GM13977 (cell line): ENCODE measurements at regions not wholly inside any gene's neighbourhood (a gene's known extent, or its start where the extent isn't known, plus 50 kb on each side); places are given as distances from the start of the nearest gene placed in this dataset.

Experiments
- DNase-seq: peaks from one replicate; pipeline ENCODE4 v3.0.0; 2012; ENCODE audit warnings: low spot score
- in situ Hi-C: fragments of 300-500 bp; cut with MboI; formaldehyde crosslinking; loops from one replicate; pipeline ENCODE4 v1.12.0; 2022; ENCODE audit warnings: low sequenced_read_pairs, low pct_unique_long_range_greater_than_20kb, mixed read lengths, inconsistent platforms; ENCODE audit not compliant: unreplicated experiment
- TF ChIP-seq, protein P1 (sequence below): IDR thresholded peaks from 2 replicates; pipeline ENCODE4 v1.5.1; 2012; ENCODE audit warnings: mild to moderate bottlenecking, control low read depth; ENCODE audit not compliant: insufficient read depth; ENCODE audit errors: extremely low read depth, missing control alignments

GRCh38 chr13:55437162-55437561, 1703.6 kb upstream of the PRR20A start:
- in situ Hi-C loops = no loop called here
- no peak for DNase-seq
- TF ChIP-seq, protein P1, sequence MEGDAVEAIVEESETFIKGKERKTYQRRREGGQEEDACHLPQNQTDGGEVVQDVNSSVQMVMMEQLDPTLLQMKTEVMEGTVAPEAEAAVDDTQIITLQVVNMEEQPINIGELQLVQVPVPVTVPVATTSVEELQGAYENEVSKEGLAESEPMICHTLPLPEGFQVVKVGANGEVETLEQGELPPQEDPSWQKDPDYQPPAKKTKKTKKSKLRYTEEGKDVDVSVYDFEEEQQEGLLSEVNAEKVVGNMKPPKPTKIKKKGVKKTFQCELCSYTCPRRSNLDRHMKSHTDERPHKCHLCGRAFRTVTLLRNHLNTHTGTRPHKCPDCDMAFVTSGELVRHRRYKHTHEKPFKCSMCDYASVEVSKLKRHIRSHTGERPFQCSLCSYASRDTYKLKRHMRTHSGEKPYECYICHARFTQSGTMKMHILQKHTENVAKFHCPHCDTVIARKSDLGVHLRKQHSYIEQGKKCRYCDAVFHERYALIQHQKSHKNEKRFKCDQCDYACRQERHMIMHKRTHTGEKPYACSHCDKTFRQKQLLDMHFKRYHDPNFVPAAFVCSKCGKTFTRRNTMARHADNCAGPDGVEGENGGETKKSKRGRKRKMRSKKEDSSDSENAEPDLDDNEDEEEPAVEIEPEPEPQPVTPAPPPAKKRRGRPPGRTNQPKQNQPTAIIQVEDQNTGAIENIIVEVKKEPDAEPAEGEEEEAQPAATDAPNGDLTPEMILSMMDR = no peak

DNA sequence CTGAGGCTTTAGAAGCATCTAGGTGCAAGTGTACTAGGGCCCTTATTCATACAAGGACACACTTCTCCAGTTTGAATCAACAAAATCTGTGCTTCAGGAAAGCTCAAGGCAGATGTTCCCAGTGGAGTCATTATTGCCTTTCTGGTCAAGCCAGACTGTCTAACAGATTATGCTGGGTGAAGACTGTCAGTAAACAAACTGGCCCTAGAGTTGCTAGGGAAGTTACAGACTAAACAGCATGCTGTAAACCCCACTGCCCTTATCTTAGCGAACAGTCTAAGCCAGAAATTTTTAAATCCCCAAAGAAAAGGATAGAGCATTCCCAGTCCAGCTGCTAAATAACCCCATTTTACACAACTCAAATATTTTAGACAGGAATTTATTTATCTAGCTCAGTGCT, 1701.3 kb upstream of the PRR20A start:
- no peak for DNase-seq
- TF ChIP-seq, protein P1 = no peak
- in situ Hi-C loops = no loop called here

- TF ChIP-seq, protein P1 = no peak
- no peak for DNase-seq
- in situ Hi-C loops = no loop called here
Measured at GRCh38 chr13:55440465-55441085, 1700.1 kb upstream of the PRR20A start.

DNA sequence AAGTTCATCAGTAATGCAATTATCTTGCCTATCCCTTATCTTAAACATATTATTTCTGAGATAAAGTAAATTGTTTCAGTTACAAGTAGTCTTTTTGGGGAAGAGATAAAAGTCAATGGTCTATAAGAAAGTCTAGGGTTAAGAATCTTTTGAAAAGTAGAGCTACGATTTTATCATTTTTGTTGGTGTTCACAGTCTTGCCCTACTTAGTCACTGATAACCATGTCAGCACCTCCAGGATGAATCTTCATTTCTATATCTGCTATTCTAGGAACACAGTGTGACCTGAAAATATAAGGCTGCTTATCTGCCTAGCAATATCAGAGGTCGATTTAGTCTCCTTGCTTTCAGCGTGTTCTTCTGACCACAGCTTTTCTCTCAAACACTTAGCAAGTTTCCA, 1676.5 kb upstream of the PRR20A start:
- TF ChIP-seq, protein P1 = no peak
- in situ Hi-C loops = no loop called here
- no peak for DNase-seq

GRCh38 chr13:55467476-55467875, 1673.2 kb upstream of the PRR20A start:
- in situ Hi-C loops = no loop called here
- no peak for DNase-seq
- TF ChIP-seq, protein P1 = no peak

DNA sequence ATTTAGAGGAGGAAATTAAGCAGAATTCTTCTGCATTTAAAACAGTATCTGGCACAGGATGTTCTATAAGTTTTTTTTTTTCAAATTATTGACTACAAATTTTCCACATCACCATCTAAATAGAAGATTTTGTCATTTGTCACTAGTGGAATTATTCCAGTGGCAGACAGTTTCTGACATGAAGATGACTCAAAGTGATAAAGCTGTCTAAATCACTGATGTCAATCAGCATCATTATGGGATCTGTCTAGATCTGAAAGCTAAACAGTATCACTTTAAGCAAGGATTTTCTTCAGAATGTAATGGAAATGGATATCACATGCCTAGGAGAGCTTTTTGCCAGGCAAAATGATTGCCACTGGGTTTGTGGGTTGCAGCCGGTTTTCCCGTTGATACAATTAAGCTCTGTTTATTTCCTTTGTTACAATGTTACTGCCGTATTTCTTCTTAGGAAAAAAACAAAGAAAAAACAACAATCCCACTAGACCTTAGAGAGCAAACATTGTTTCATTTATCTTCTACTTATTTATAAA, 1657.0 kb upstream of the PRR20A start:
- TF ChIP-seq, protein P1 = no peak
- DNase-seq = no peak
- in situ Hi-C loops = no loop called here

DNA sequence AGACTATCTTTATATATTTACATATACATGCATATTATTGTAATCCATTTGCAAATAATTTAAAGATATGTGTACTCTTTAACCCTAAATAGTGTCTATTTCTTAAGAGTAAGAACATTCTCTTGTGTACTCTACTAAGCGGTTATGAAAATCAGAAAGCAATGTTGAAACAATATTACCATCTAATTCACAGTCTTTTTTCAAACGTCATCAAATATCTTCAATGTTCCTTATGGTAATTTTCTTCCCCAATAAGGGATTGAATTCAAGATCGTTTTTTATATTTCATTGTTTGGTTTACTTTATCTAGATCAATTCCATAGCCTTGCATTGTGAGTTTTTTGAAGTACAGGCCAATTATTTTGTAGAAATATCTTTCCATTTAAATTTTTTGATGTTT, 1647.4 kb upstream of the PRR20A start:
- in situ Hi-C loops = no loop called here
- DNase-seq = no peak
- TF ChIP-seq, protein P1 = no peak
